NOMO-1 treated with dmso at 0.1 percent for 144 hours (cell line): ENCODE measurements at regions not wholly inside any gene's neighbourhood (a gene's known extent, or its start where the extent isn't known, plus 50 kb on each side); places are given as distances from the start of the nearest gene placed in this dataset.
"Not testable (repeated sequence)": the region's sequence is repeated elsewhere in the genome, so short reads cannot be mapped to it uniquely, and the experiment has no call there.

Source experiments
- DNase-seq: peaks from one replicate; lab custom pipeline; 2025; ENCODE audit not compliant: unreplicated experiment; lab: John Stamatoyannopoulos, UW

DNA sequence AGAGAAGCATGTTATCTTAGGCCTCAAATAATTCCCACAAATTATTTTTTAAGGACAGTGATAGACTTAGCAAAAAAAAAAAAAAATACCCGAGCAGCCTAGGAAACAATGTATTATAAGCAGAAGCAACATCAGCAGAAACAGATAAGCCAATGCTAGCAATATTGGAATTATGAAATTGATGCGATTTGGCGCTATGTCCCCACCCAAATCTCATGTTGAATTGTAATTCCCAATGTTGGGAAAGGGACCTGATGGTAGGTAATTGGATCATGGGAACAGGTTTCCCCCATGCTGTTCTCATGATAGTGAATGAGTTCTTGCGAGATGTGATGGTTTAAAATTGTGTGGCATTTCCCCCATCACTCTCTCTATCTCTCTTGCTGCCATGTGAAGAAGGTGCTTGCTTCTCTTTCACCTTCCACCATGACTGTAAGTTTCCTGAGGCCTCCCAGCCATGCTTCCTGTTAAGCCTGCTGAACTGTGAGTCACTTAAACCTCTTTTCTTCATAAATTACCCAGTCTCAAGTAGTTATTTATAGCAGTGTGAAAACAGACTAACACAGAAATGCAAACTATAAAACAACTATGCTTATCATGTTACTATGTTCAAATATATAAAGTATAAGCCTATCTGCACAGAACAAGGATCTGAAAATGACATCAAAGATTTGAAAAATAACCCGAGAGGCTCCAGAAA is 75.6 kb upstream of the HIVEP3 start:
- no peak for DNase-seq

DNA sequence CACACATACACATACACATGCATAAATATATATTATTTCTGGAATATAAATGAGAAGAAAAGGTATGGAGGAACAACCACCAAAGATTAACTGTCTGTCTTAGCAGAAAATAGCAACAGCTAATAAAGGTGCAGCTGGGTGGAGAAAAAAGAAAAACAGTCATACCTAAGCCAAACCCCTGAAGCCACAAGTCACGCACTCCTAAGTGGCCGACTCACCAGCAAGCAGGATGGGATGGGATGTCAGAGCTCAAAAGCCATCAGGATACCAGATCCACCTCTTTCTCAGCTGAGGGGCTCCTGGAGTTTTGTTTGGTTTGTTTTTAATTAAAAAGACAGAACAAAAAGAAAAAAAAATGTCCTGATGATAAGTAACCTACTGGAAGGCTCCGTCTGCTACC is 64.7 kb upstream of the HIVEP3 start:
- no peak for DNase-seq

DNA sequence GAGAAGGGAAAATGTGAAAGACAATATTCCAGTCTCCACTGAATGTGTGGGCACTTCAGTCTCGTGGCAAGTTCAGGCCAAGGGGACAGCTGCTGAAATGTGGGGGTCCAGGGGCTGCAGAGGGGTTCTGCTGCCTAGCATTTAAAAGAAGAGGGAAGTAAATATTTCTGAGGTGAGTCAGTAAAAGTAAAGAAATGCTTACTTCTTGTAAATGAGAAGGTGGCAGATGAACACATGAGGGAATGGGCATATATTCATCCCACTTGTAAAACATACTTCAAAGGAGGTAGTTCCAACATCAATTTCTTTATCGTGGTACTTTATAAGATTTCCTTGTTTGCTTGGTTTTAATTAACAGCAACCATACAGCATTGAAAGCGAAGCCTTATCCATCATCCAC is 63.1 kb upstream of the HIVEP3 start:
- DNase-seq: no peak

DNA sequence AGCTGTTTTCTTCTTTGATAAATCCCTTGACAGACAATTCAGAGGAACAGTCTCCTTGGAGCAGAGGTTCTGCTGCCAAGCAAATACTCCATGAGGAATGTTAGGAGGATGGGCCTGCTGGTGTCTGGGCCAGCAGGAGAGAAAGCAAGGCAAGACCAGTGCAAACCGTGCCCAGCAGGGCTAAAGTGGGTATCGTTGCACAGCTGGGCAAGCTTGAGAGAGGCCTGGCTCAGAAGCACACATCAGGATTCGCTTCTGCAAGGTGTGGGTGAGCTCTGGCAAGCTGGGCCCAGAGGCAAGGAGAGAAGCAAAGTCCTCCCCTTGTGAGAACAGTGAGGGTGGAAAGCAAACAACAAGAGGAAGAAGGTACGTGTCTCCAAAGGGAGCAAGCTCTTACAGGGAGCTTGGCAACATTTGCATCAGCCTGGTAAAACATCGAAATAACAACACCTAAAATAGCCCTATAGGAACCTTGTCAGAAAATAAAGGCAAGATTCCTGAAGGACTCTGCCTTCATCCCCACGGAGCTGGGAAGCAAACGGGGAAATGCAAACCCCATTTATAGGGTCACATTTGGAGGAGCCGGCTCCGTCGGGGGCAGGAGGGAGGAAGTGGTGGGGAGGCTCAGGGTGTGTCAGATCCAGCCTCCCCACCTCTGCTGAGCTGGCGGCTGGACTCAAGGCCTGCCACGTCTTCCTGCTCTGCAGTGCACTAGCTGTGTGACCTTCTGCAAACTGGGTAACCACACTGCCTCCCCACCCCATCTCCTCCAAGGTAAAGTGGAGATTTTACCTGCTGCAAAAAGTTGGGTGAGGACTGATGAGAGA is 62.3 kb upstream of the HIVEP3 start:
- no peak for DNase-seq

GRCh38 chr1:41978986-41979385 is 60.3 kb upstream of the HIVEP3 start:
- no peak for DNase-seq

DNA sequence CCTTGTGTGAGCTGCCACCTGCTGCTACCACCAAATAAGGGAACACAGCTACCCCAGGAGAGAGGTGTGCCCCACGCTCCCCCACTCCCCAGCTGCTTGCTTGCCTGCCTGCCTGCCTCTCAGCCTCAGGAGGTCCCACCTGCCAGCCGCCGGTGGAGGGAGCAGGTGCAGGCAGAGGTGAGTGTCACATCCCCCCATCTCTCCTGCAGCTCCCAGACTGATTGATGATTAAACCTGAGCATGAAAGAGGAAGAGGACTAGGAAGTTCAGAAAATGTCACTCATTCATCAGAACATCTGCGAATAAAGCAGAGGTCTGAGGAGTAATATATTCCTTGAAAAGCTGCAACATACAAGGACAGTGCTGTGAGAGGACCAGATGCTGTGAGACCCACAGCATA is 58.6 kb upstream of the HIVEP3 start:
- DNase-seq: no peak

DNA sequence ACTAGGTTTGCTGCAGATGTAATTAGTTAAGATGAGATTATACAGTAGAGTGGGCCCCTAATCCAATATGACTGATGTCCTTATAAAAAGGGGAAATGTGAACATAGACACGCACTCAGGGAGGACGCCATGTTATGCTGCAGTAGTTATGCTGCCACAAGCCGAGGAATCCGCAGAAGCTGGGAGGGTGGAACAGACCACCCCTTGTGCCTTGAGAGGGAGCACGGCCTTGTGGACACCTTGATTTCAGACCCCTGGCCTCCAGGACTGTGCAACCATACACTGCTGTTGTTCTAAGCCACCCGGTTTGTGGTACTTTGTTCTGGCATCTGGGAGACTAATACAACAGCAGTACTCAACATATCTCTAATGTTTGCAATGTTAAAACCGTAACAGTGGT is 57.9 kb upstream of the HIVEP3 start:
- DNase-seq: no peak

- no peak for DNase-seq
Observed at GRCh38 chr1:41975850-41976569, 57.3 kb upstream of the HIVEP3 start.

- no peak for DNase-seq
Observed at GRCh38 chr1:41975121-41975520, 56.4 kb upstream of the HIVEP3 start.

- DNase-seq: not testable (repeated sequence)
Observed at GRCh38 chr1:41968557-41968956, 49.8 kb upstream of the HIVEP3 start.
